ENCODE measurements at regions not wholly inside any gene's neighbourhood (a gene's known extent, or its start where the extent isn't known, plus 50 kb on each side); places are given as distances from the start of the nearest gene placed in this dataset.

DNA sequence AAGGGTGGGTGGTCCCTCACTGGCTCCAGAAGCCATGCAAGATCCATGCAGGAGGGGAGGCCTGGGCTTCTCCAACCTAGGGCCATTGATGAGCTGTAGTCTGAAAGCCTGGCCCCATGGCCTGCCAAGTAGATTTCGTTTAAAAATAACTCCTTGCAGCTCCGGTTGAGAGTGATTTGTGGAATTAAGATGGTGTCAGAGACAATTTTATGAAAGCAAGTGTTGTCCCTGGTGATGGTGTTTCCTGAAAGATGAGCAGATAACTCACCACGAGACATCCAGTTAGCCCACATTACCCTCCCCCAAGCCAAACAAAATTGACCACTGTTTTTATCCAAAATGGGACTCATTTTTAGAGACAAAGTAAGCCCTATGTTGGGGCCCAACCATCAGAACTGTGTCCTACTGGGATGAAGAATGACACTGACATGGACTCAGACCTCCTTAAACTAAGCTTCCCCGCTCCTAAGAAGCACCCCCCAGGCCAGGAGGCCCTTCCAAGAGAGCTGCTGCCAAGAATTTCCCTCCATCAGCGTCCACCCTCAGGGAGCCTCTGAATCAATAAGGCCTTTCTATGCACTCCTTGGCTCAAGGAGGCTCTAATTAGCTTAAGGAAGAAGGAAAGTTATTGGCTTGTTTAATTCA, 174.2 kb upstream of the NCAM1 start (continued):
- TF ChIP-seq SRF (IDR thresholded peaks at IDR 0.05; ENCODE audit: low read depth) (no peak), CEBPB (IDR thresholded peaks at IDR 0.05; ENCODE audit: low read depth) (no peak)
- TF ChIP-seq, protein P1, sequence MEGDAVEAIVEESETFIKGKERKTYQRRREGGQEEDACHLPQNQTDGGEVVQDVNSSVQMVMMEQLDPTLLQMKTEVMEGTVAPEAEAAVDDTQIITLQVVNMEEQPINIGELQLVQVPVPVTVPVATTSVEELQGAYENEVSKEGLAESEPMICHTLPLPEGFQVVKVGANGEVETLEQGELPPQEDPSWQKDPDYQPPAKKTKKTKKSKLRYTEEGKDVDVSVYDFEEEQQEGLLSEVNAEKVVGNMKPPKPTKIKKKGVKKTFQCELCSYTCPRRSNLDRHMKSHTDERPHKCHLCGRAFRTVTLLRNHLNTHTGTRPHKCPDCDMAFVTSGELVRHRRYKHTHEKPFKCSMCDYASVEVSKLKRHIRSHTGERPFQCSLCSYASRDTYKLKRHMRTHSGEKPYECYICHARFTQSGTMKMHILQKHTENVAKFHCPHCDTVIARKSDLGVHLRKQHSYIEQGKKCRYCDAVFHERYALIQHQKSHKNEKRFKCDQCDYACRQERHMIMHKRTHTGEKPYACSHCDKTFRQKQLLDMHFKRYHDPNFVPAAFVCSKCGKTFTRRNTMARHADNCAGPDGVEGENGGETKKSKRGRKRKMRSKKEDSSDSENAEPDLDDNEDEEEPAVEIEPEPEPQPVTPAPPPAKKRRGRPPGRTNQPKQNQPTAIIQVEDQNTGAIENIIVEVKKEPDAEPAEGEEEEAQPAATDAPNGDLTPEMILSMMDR (IDR thresholded peaks at IDR 0.05 in 2 of 3, conservative IDR thresholded peaks at IDR 0.05 in 1 of 3; ENCODE audit: borderline replicate concordance in 1 of 3, insufficient read depth in 1 of 3, low read depth in 2 of 3, low read length in 2 of 3), result no peak

DNA sequence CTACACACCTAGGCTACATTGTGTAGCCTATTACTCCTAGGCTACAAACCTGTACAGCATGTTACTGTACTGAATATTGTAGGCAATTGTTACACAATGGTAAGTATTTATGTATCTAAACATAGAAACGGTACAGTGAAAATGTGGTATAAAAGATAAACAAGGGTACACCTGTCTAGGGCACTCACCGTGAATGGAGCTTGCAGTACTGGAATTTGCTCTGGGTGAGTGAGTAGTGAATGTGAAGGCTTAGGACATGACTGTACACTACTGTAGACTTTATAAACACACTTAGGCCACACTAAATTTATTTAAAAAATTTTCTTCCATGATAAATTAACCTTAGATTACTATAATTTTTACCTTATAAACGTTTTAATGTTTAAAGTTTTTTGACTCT, 171.7 kb upstream of the NCAM1 start:
- Histone ChIP-seq H3K27ac (ENCODE audit: low read depth, low read length) (no peak overlapping the region), H3K9me2 (ENCODE audit: insufficient read depth) (no peaks in the 10 kb centered on the region), H3K4me3 (replicated peaks in 1 of 2; ENCODE audit: low read depth in 1 of 2, low read length in 2 of 2) (no peak overlapping the region), H3K4me2 (ENCODE audit: low read length) (no peak overlapping the region), H3K36me3 (ENCODE audit: control insufficient read depth in 1 of 2, insufficient read depth in 2 of 2, low read length in 2 of 2) (no peaks in the 10 kb centered on the region), H2AFZ (ENCODE audit: low read depth, low read length, poor library complexity, severe bottlenecking) (no peak overlapping the region), H3K9me3 (ENCODE audit: control insufficient read depth in 1 of 2, insufficient read depth in 1 of 2, low read depth in 1 of 2, low read length in 2 of 2) (no peaks in the 10 kb centered on the region), H3K4me1 (ENCODE audit: control insufficient read depth in 1 of 2, insufficient read depth in 2 of 2, low read length in 2 of 2) (no peaks in the 10 kb centered on the region), H3K79me2 (ENCODE audit: insufficient read depth, low read length) (no peaks in the 10 kb centered on the region), H3K9ac (ENCODE audit: low read length) (no peak overlapping the region), H3K27me3 (ENCODE audit: insufficient read depth, low read length) (0 out of 2 replicates have a peak, but pooled peaks cover 7% of the 10 kb centered on the region), H4K20me1 (ENCODE audit: insufficient read depth) (no peaks in the 10 kb centered on the region)
- DNase-seq (ENCODE audit: low read depth, low spot score) (no peak), ATAC-seq (no peak)
- CTCF ChIA-PET, result interaction anchor here (0.7 to 1.1 kb wide), 2 partner anchors 9 to 202 kb away, joined by 3 read pairs; no protein-coding TSS in a partner anchor
- BruUV-seq (replicated peaks), result no TSS peak
- TF ChIP-seq EZH2phosphoT487 (IDR thresholded peaks at IDR 0.05; ENCODE audit: borderline replicate concordance) (no peak), YY1 (IDR thresholded peaks at IDR 0.05; ENCODE audit: extremely low read depth, insufficient replicate concordance, low read depth, low read length) (no peak), ZFX (IDR thresholded peaks at IDR 0.05) (no peak), TCF7L2 (IDR thresholded peaks at IDR 0.05; ENCODE audit: borderline replicate concordance, extremely low read depth, insufficient read depth, insufficient read length) (no peak), POLR2A (IDR thresholded peaks at IDR 0.05; ENCODE audit: borderline replicate concordance, extremely low read depth, insufficient read depth, insufficient read length) (no peak), SIN3A (IDR thresholded peaks at IDR 0.05; ENCODE audit: low read depth) (no peak), POLR2AphosphoS5 (IDR thresholded peaks at IDR 0.05; ENCODE audit: low read depth, low read length) (no peak), CEBPB (IDR thresholded peaks at IDR 0.05; ENCODE audit: low read depth) (no peak), EGR1 (IDR thresholded peaks at IDR 0.05; ENCODE audit: low read depth) (no peak), ELF1 (IDR thresholded peaks at IDR 0.05; ENCODE audit: borderline replicate concordance, low read depth) (no peak)
- TF ChIP-seq, protein P2, sequence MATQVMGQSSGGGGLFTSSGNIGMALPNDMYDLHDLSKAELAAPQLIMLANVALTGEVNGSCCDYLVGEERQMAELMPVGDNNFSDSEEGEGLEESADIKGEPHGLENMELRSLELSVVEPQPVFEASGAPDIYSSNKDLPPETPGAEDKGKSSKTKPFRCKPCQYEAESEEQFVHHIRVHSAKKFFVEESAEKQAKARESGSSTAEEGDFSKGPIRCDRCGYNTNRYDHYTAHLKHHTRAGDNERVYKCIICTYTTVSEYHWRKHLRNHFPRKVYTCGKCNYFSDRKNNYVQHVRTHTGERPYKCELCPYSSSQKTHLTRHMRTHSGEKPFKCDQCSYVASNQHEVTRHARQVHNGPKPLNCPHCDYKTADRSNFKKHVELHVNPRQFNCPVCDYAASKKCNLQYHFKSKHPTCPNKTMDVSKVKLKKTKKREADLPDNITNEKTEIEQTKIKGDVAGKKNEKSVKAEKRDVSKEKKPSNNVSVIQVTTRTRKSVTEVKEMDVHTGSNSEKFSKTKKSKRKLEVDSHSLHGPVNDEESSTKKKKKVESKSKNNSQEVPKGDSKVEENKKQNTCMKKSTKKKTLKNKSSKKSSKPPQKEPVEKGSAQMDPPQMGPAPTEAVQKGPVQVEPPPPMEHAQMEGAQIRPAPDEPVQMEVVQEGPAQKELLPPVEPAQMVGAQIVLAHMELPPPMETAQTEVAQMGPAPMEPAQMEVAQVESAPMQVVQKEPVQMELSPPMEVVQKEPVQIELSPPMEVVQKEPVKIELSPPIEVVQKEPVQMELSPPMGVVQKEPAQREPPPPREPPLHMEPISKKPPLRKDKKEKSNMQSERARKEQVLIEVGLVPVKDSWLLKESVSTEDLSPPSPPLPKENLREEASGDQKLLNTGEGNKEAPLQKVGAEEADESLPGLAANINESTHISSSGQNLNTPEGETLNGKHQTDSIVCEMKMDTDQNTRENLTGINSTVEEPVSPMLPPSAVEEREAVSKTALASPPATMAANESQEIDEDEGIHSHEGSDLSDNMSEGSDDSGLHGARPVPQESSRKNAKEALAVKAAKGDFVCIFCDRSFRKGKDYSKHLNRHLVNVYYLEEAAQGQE (IDR thresholded peaks at IDR 0.05; ENCODE audit: low read depth), result no peak
- TF ChIP-seq, protein P3, sequence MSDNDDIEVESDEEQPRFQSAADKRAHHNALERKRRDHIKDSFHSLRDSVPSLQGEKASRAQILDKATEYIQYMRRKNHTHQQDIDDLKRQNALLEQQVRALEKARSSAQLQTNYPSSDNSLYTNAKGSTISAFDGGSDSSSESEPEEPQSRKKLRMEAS (IDR thresholded peaks at IDR 0.05), result no peak
- TF ChIP-seq, protein P4, sequence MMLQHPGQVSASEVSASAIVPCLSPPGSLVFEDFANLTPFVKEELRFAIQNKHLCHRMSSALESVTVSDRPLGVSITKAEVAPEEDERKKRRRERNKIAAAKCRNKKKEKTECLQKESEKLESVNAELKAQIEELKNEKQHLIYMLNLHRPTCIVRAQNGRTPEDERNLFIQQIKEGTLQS (IDR thresholded peaks at IDR 0.05), result no peak
- POLR2A ChIA-PET, result no interaction called here
- intact Hi-C loops (cut with micrococcal nuclease), result no loop called here
- RAD21 ChIA-PET (ENCODE audit: low non-redundant PET in 1 of 2, low total read pairs in 2 of 2, uncharacterized antibody in 2 of 2, unreplicated experiment in 2 of 2), result no interaction called here

All from HCT116 (cell line).